Gastroesophageal sphincter (tissue), 4 donors: ENCODE measurements at regions not wholly inside any gene's neighbourhood (a gene's known extent, or its start where the extent isn't known, plus 50 kb on each side); places are given as distances from the start of the nearest gene placed in this dataset.

Experiments
- ATAC-seq: fragments of 150-250 bp; one replicate; pipeline ENCODE4 v1.9.1; 2016; ENCODE audit warnings: mild to moderate bottlenecking, moderate library complexity
- H3K27ac ChIP-seq, 4 donors: fragments of 200-600 bp; sonication (generic) in 3 of 4; 1 replicate in 3 of 4; 2 replicates in 1 of 4; pipeline ENCODE4 v1.5.1; 2016 to 2019
- H3K27me3 ChIP-seq: fragments of 200-600 bp; sonication (generic); one replicate; pipeline ENCODE4 v1.5.1; 2019
- H3K36me3 ChIP-seq, 2 donors: fragments of 200-600 bp; sonication (generic); one replicate each; pipeline ENCODE4 v1.5.1; 2019; ENCODE audit warnings: control low read depth in 1 of 2
- H3K4me1 ChIP-seq, 3 donors: fragments of 200-600 bp; sonication (generic); 1 replicate in 2 of 3; 2 replicates in 1 of 3; pipeline ENCODE4 v1.5.1; 2016 to 2019; ENCODE audit warnings: control low read depth in 2 of 3
- H3K4me3 ChIP-seq, 2 donors: fragments of 200-600 bp; sonication (generic); one replicate each; pipeline ENCODE4 v1.5.1; 2019; ENCODE audit warnings: mild to moderate bottlenecking in 1 of 2, moderate library complexity in 1 of 2
- H3K9me3 ChIP-seq, 3 donors: fragments of 200-600 bp; sonication (generic); one replicate each; pipeline ENCODE4 v1.5.1; 2017 to 2019; ENCODE audit warnings: control low read depth in 2 of 3
- EP300 ChIP-seq: sonication (generic); formaldehyde crosslinking; IDR thresholded peaks from one replicate; pipeline ENCODE4 v1.6.1; 2017; ENCODE audit warnings: antibody characterized with exemption, mild to moderate bottlenecking
- POLR2A ChIP-seq, 2 donors: fragments of 450-650 bp; IDR thresholded peaks; one replicate each; pipeline ENCODE4 v1.6.1; 2017; ENCODE audit warnings: antibody characterized with exemption in 2 of 2, mild to moderate bottlenecking in 2 of 2, moderate library complexity in 1 of 2
- POLR2AphosphoS5 ChIP-seq: sonication (generic); formaldehyde crosslinking; IDR thresholded peaks from one replicate; pipeline ENCODE4 v1.6.1; 2017; ENCODE audit warnings: antibody characterized with exemption
- WGBS, 2 donors: methylation state at CpG; one replicate each; pipeline ENCODE4 v1.1.5; 2018; ENCODE audit warnings: low coverage in 1 of 2; 5-methylcytosine and 5-hydroxymethylcytosine counted together
- TF ChIP-seq, protein P1 (sequence below), 4 experiments: fragments of 200-600 bp in 2 of 4; fragments of 450-650 bp in 2 of 4; sonication (generic) in 1 of 4; IDR thresholded peaks; one replicate each; pipeline ENCODE4 v1.5.1; 2017 to 2019; ENCODE audit warnings: antibody characterized with exemption in 4 of 4, mild to moderate bottlenecking in 2 of 4, moderate library complexity in 2 of 4

DNA sequence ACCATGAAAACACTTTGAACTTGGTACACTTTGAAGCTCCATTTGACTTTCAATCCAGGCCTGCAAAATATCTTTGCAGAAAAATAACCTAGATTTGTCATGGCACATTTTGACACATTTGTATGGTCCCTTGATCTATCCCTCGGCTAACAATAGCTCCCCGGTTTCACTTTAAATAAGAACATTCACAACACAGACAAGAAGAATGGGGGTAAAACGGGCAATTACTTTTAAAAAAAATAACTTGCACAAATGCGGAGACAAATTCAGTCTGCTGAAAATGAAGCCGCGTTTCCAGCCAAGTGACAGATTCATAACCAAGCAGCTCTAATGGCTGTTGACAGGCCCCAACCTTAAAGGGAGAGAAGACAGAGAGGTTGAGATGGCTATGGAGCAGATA lies 218.2 kb downstream of the NPHP4 start:
- no peak for TF ChIP-seq EP300
- ATAC-seq: no peak
- Histone ChIP-seq H3K4me1 (peaks cover 0 to 13% (median 0%) of the 10 kb centered on the region in 3 donors), H3K4me3 (no peak overlapping the region), H3K27me3 (peaks cover 44% of the 10 kb centered on the region), H3K36me3 (no peaks in the 10 kb centered on the region), H3K9me3 (no peaks in the 10 kb centered on the region), H3K27ac (no peak overlapping the region)
- 65 to 73% methylated on average over 4 to 6 of the region's 6 CpGs for WGBS, 2 donors

- TF ChIP-seq POLR2AphosphoS5 (no peak), EP300 (no peak), POLR2A (IDR thresholded peaks at IDR 0.05) (no peak)
- TF ChIP-seq, protein P1, sequence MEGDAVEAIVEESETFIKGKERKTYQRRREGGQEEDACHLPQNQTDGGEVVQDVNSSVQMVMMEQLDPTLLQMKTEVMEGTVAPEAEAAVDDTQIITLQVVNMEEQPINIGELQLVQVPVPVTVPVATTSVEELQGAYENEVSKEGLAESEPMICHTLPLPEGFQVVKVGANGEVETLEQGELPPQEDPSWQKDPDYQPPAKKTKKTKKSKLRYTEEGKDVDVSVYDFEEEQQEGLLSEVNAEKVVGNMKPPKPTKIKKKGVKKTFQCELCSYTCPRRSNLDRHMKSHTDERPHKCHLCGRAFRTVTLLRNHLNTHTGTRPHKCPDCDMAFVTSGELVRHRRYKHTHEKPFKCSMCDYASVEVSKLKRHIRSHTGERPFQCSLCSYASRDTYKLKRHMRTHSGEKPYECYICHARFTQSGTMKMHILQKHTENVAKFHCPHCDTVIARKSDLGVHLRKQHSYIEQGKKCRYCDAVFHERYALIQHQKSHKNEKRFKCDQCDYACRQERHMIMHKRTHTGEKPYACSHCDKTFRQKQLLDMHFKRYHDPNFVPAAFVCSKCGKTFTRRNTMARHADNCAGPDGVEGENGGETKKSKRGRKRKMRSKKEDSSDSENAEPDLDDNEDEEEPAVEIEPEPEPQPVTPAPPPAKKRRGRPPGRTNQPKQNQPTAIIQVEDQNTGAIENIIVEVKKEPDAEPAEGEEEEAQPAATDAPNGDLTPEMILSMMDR (IDR thresholded peaks at IDR 0.05): no peak
- peaks cover 66% of the 10 kb centered on the region for H3K27me3 ChIP-seq
- H3K4me3 ChIP-seq: no peak overlapping the region
- H3K36me3 ChIP-seq: no peaks in the 10 kb centered on the region
- ATAC-seq: no peak
- no peaks in the 10 kb centered on the region for H3K9me3 ChIP-seq
- no CpG with 5 or more reads among the region's 2 CpGs for WGBS, 2 donors
- H3K27ac ChIP-seq: no peak overlapping the region
- H3K4me1 ChIP-seq: peaks cover 0 to 13% (median 0%) of the 10 kb centered on the region in 3 donors
Observed at GRCh38 chr1:5771788-5772187, 220.4 kb downstream of the NPHP4 start.

GRCh38 chr1:5770981-5771765 lies 221.1 kb downstream of the NPHP4 start:
- Histone ChIP-seq H3K36me3 (no peaks in the 10 kb centered on the region), H3K4me3 (peak overlapping the region in 1 of 2 donors; percentile 26), H3K4me1 (peaks cover 0 to 13% (median 0%) of the 10 kb centered on the region in 3 donors), H3K27ac (no peak overlapping the region), H3K9me3 (no peaks in the 10 kb centered on the region), H3K27me3 (peaks cover 72% of the 10 kb centered on the region)
- 0% methylated on average over 1 to 2 of the region's 23 CpGs for WGBS, 2 donors
- no peak for ATAC-seq
- TF ChIP-seq, protein P1 (IDR thresholded peaks at IDR 0.05): no peak
- TF ChIP-seq POLR2A (IDR thresholded peaks at IDR 0.05) (no peak), POLR2AphosphoS5 (no peak), EP300 (no peak)

- WGBS, 2 donors: 60% methylated on average over 1 of the region's 5 CpGs; no CpG with 5 or more reads in 1 of the 2 donors
- H3K27me3 ChIP-seq: peaks cover 84% of the 10 kb centered on the region
- no peak for ATAC-seq
- no peak for TF ChIP-seq POLR2AphosphoS5
- TF ChIP-seq, protein P1 (IDR thresholded peaks at IDR 0.05): no peak
- no peak for TF ChIP-seq EP300
- H3K4me3 ChIP-seq: no peak overlapping the region
- no peaks in the 10 kb centered on the region for H3K36me3 ChIP-seq
- peaks cover 0 to 13% (median 0%) of the 10 kb centered on the region in 3 donors for H3K4me1 ChIP-seq
- H3K9me3 ChIP-seq: no peaks in the 10 kb centered on the region
- H3K27ac ChIP-seq: no peak overlapping the region
Observed at GRCh38 chr1:5769760-5770159, 222.5 kb downstream of the NPHP4 start.

DNA sequence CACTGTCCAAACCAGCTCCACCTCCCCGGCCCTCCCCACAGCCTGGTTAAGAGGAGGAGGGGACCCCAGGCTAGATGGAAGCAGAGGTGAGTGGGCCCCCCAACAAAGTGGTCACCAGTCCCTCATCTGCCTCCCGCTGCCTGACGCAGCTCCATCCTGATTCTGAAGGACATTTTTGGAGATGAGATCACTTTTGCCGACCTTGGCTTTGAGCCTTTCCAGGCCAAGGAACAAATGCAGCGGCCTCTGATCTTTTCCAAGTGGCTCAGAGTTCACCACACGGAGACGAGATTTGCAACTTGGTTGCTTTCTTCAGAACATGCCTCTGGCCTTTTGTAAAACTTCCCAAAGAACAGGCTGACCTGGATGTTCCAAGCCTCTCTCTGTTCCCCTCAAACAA lies 223.1 kb downstream of the NPHP4 start:
- 60 to 77% methylated on average over 1 to 5 of the region's 7 CpGs for WGBS, 2 donors
- ATAC-seq: no peak
- no peak overlapping the region for H3K27ac ChIP-seq
- no peaks in the 10 kb centered on the region for H3K9me3 ChIP-seq
- H3K4me3 ChIP-seq: no peak overlapping the region
- H3K27me3 ChIP-seq: peaks cover 84% of the 10 kb centered on the region
- no peaks in the 10 kb centered on the region for H3K36me3 ChIP-seq
- H3K4me1 ChIP-seq: peaks cover 0 to 13% (median 0%) of the 10 kb centered on the region in 3 donors
- TF ChIP-seq EP300 (no peak), POLR2A (IDR thresholded peaks at IDR 0.05) (no peak), POLR2AphosphoS5 (no peak)
- TF ChIP-seq, protein P1 (IDR thresholded peaks at IDR 0.05): no peak
